OCI-LY3 (cell line): ENCODE measurements at regions not wholly inside any gene's neighbourhood (a gene's known extent, or its start where the extent isn't known, plus 50 kb on each side); places are given as distances from the start of the nearest gene placed in this dataset.

Experiments used
- H2AFZ ChIP-seq: fragments of 200-600, 300-600 bp; shearing (Covaris generic); 2 replicates; pipeline ENCODE4 v1.6.0; 2014; ENCODE audit warnings: antibody characterized with exemption, low read depth, low read length
- H3K27ac ChIP-seq: fragments of 200-600, 300-600 bp; sonication (generic); 2 replicates; pipeline ENCODE4 v1.5.1; 2014; ENCODE audit warnings: mild to moderate bottlenecking, low read length, moderate library complexity, mixed read lengths
- H3K27me3 ChIP-seq: fragments of 200-600, 300-600 bp; sonication (generic); 2 replicates; pipeline ENCODE4 v1.6.1; 2014; ENCODE audit warnings: low read depth, low read length, mixed read lengths
- H3K36me3 ChIP-seq: fragments of 200-600, 300-600 bp; sonication (generic); replicated peaks from 2 replicates; pipeline ENCODE3; 2014; ENCODE audit warnings: low read depth, low read length, mixed read lengths
- H3K4me1 ChIP-seq: fragments of 300-600, 200-600 bp; sonication (generic); 2 replicates; pipeline ENCODE4 v1.6.1; 2014; ENCODE audit warnings: low read length, mixed read lengths
- H3K4me2 ChIP-seq: fragments of 200-600, 300-600 bp; sonication (generic); 2 replicates; pipeline ENCODE4 v1.6.1; 2014; ENCODE audit warnings: low read length, mixed read lengths
- H3K4me3 ChIP-seq: fragments of 300-600, 200-600 bp; sonication (generic); 2 replicates; pipeline ENCODE4 v1.5.1; 2014; ENCODE audit warnings: antibody characterized with exemption, mild to moderate bottlenecking, low read length, moderate library complexity
- H3K79me2 ChIP-seq: fragments of 300-600, 200-600 bp; shearing (Covaris generic); 2 replicates; pipeline ENCODE4 v1.6.1; 2014; ENCODE audit warnings: mild to moderate bottlenecking, low read length, mixed read lengths
- H3K9ac ChIP-seq: fragments of 300-600, 200-600 bp; shearing (Covaris generic); 2 replicates; pipeline ENCODE4 v1.6.0; 2014; ENCODE audit warnings: mild to moderate bottlenecking, low read length, moderate library complexity
- H3K9me3 ChIP-seq: fragments of 200-600, 300-600 bp; shearing (Covaris generic); 2 replicates; pipeline ENCODE4 v1.6.1; 2014; ENCODE audit warnings: low read length, mixed read lengths; ENCODE audit not compliant: insufficient read depth
- H4K20me1 ChIP-seq: fragments of 200-600, 300-600 bp; sonication (generic); 2 replicates; pipeline ENCODE4 v1.6.1; 2016; ENCODE audit warnings: low read length, mixed read lengths; ENCODE audit not compliant: insufficient read depth
- CTCF ChIP-seq: fragments of 200-600, 300-600 bp; sonication (generic); IDR thresholded peaks from 2 replicates; pipeline ENCODE4 v1.5.1; 2014; ENCODE audit warnings: antibody characterized with exemption, low read length, low read depth
- EZH2phosphoT487 ChIP-seq: fragments of 200-600 bp; shearing (Covaris generic); IDR thresholded peaks from 2 replicates; pipeline ENCODE4 v1.6.1; 2018; ENCODE audit warnings: antibody characterized with exemption, mixed run types, low read depth

DNA sequence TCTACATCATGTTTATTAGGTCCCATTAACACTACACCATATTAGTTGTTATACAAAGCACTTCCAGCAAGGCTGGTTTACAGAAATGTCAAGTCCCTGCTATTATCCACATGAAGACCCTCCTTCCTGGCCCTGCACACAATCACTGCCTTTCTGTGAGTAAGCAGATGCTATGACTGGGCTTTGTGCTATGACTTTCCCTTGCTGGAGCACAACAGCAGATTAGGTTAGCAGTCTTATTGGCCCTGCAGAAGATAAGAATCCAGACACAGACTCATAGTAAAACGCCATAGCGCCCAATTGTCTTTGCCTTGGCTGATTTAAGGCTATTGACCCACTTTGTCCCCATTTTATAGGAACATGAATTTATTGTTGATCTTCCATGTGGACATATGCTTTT lies 228.9 kb upstream of the ACTBL2 start:
- Histone ChIP-seq H3K27me3 (no peaks in the 10 kb centered on the region), H3K9me3 (no peaks in the 10 kb centered on the region), H3K9ac (no peak overlapping the region), H3K36me3 (no peaks in the 10 kb centered on the region), H3K4me3 (no peak overlapping the region), H3K4me2 (no peak overlapping the region), H3K79me2 (no peaks in the 10 kb centered on the region), H2AFZ (no peak overlapping the region), H4K20me1 (no peaks in the 10 kb centered on the region), H3K27ac (no peak overlapping the region), H3K4me1 (no peaks in the 10 kb centered on the region)
- TF ChIP-seq CTCF (no peak), EZH2phosphoT487 (no peak)

DNA sequence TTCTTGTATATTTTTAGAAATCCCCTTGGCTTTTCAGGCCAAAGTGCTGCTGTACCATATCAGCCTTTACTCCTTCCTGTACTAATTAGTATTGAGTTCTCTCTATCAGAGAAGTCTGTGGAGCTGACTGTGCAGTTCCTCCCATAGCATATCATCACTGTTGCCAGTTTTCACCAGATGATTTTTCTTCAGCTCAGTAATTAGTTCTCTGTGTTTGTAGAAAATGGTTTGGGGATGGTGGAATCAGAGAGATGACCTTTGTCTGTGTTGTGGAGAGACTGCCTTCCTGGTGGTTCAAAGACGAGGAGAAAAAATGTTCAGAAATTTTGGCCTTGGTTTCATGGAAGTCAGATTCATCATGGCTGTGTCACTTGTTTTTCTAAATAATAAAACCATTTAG lies 227.5 kb upstream of the ACTBL2 start:
- Histone ChIP-seq H3K9me3 (no peaks in the 10 kb centered on the region), H3K4me1 (no peaks in the 10 kb centered on the region), H3K9ac (no peak overlapping the region), H3K4me3 (no peak overlapping the region), H3K36me3 (no peaks in the 10 kb centered on the region), H2AFZ (no peak overlapping the region), H3K27ac (no peak overlapping the region), H3K27me3 (no peaks in the 10 kb centered on the region), H3K79me2 (no peaks in the 10 kb centered on the region), H4K20me1 (no peaks in the 10 kb centered on the region), H3K4me2 (no peak overlapping the region)
- TF ChIP-seq CTCF (no peak), EZH2phosphoT487 (no peak)

- H2AFZ ChIP-seq, result no peak overlapping the region
- no peaks in the 10 kb centered on the region for H4K20me1 ChIP-seq
- no peak overlapping the region for H3K9ac ChIP-seq
- TF ChIP-seq CTCF (no peak), EZH2phosphoT487 (no peak)
- H3K36me3 ChIP-seq, result no peaks in the 10 kb centered on the region
- H3K9me3 ChIP-seq, result no peaks in the 10 kb centered on the region
- no peaks in the 10 kb centered on the region for H3K79me2 ChIP-seq
- no peaks in the 10 kb centered on the region for H3K4me1 ChIP-seq
- no peak overlapping the region for H3K4me2 ChIP-seq
- no peak overlapping the region for H3K27ac ChIP-seq
- H3K4me3 ChIP-seq, result no peak overlapping the region
- H3K27me3 ChIP-seq, result no peaks in the 10 kb centered on the region
Measured at GRCh38 chr5:57705769-57706168, 223.2 kb upstream of the ACTBL2 start.

- Histone ChIP-seq H3K9me3 (no peaks in the 10 kb centered on the region), H3K4me1 (no peaks in the 10 kb centered on the region), H3K27me3 (no peaks in the 10 kb centered on the region), H2AFZ (no peak overlapping the region), H3K4me3 (no peak overlapping the region), H4K20me1 (no peaks in the 10 kb centered on the region), H3K27ac (no peak overlapping the region), H3K9ac (no peak overlapping the region), H3K79me2 (no peaks in the 10 kb centered on the region), H3K36me3 (no peaks in the 10 kb centered on the region), H3K4me2 (no peak overlapping the region)
- TF ChIP-seq CTCF, result no peak
Measured at GRCh38 chr5:57703721-57704120, 221.1 kb upstream of the ACTBL2 start.
